ENCODE measurements at regions not wholly inside any gene's neighbourhood (a gene's known extent, or its start where the extent isn't known, plus 50 kb on each side); places are given as distances from the start of the nearest gene placed in this dataset.

GRCh38 chr12:87171356-87171755 lies 857.8 kb downstream of the C12orf50 start:
- no peak for DNase-seq (ENCODE audit: low spot score)

GRCh38 chr12:87169010-87169409 lies 860.2 kb downstream of the C12orf50 start:
- no peak for DNase-seq (ENCODE audit: low spot score)

- no peak for DNase-seq (ENCODE audit: low spot score)
These were observed 863.3 kb downstream of the C12orf50 start for GRCh38 chr12:87165733-87166375.

GRCh38 chr12:87163122-87163521 lies 866.1 kb downstream of the C12orf50 start:
- no peak for DNase-seq (ENCODE audit: low spot score)

- peak; percentile 8 for DNase-seq (ENCODE audit: low spot score)
These were observed 868.2 kb downstream of the C12orf50 start for GRCh38 chr12:87160848-87161601.

GRCh38 chr12:87157791-87158190 lies 871.4 kb downstream of the C12orf50 start:
- no peak for DNase-seq (ENCODE audit: low spot score)

- no peak for DNase-seq (ENCODE audit: low spot score)
These were observed 873.6 kb downstream of the C12orf50 start for GRCh38 chr12:87155621-87156020.

GRCh38 chr12:87152841-87153528 lies 876.2 kb downstream of the C12orf50 start:
- no peak for DNase-seq (ENCODE audit: low spot score)

GRCh38 chr12:87152075-87152474 lies 877.1 kb downstream of the C12orf50 start:
- DNase-seq (ENCODE audit: low spot score) = peak; percentile 94

GRCh38 chr12:87150969-87151662 lies 878.1 kb downstream of the C12orf50 start:
- no peak for DNase-seq (ENCODE audit: low spot score)

GRCh38 chr12:87142342-87142741 lies 886.2 kb upstream of the MGAT4C start:
- DNase-seq (ENCODE audit: low spot score) = no peak

- DNase-seq (ENCODE audit: low spot score) = no peak
These were observed 884.9 kb upstream of the MGAT4C start for GRCh38 chr12:87141091-87141490.

- peak; percentile 56 for DNase-seq (ENCODE audit: low spot score)
These were observed 884.1 kb upstream of the MGAT4C start for GRCh38 chr12:87140262-87140661.

- no peak for DNase-seq (ENCODE audit: low spot score)
These were observed 881.0 kb upstream of the MGAT4C start for GRCh38 chr12:87137220-87137619.

- DNase-seq (ENCODE audit: low spot score) = peak; percentile 67
These were observed 880.3 kb upstream of the MGAT4C start for GRCh38 chr12:87136330-87136976.

- DNase-seq (ENCODE audit: low spot score) = no peak
These were observed 871.1 kb upstream of the MGAT4C start for GRCh38 chr12:87127272-87127671.

GRCh38 chr12:87121896-87122295 lies 865.7 kb upstream of the MGAT4C start:
- no peak for DNase-seq (ENCODE audit: low spot score)

- no peak for DNase-seq (ENCODE audit: low spot score)
These were observed 864.2 kb upstream of the MGAT4C start for GRCh38 chr12:87120440-87120839.

- peak; percentile 27 for DNase-seq (ENCODE audit: low spot score)
These were observed 863.5 kb upstream of the MGAT4C start for GRCh38 chr12:87119713-87120112.

- DNase-seq (ENCODE audit: low spot score) = no peak
These were observed 861.3 kb upstream of the MGAT4C start for GRCh38 chr12:87117526-87117925.

GRCh38 chr12:87116780-87117179 lies 860.6 kb upstream of the MGAT4C start:
- no peak for DNase-seq (ENCODE audit: low spot score)
